Endodermal cell (in vitro differentiated cells): ENCODE measurements at regions not wholly inside any gene's neighbourhood (a gene's known extent, or its start where the extent isn't known, plus 50 kb on each side); places are given as distances from the start of the nearest gene placed in this dataset.

Experiments used
- DNase-seq: peaks from one replicate; pipeline ENCODE4 v3.0.0-alpha.2; 2017
- H3K27ac ChIP-seq: 2 replicates; pipeline ENCODE4 v1.5.1; 2013; ENCODE audit warnings: mild to moderate bottlenecking, low read depth, low read length, moderate library complexity
- H3K27me3 ChIP-seq: 2 replicates; pipeline ENCODE4 v1.6.1; 2013; ENCODE audit warnings: mild to moderate bottlenecking, low read length, moderate library complexity; ENCODE audit not compliant: insufficient read depth, control insufficient read depth, poor library complexity, severe bottlenecking
- H3K36me3 ChIP-seq: 2 replicates; pipeline ENCODE4 v1.7.0; 2013; ENCODE audit warnings: mild to moderate bottlenecking, low read length, moderate library complexity; ENCODE audit not compliant: control insufficient read depth, insufficient read depth
- H3K4me1 ChIP-seq: one replicate; pipeline ENCODE4 v1.7.0; 2013; ENCODE audit warnings: low read length; ENCODE audit not compliant: control insufficient read depth, insufficient read depth
- H3K4me3 ChIP-seq: 2 replicates; pipeline ENCODE4 v1.5.1; 2013; ENCODE audit warnings: mild to moderate bottlenecking, low read length, moderate library complexity
- H3K9ac ChIP-seq: 2 replicates; pipeline ENCODE4 v1.6.1; 2013; ENCODE audit warnings: mild to moderate bottlenecking, low read length, moderate library complexity; ENCODE audit not compliant: poor library complexity, severe bottlenecking; ENCODE audit errors: extremely low read depth
- H3K9me3 ChIP-seq: 2 replicates; pipeline ENCODE4 v1.6.1; 2013; ENCODE audit warnings: mild to moderate bottlenecking, low read length, moderate library complexity; ENCODE audit not compliant: control insufficient read depth
- H3K27ac Mint-ChIP-seq: 2 replicates; pipeline ENCODE4 v1.8.0; 2020; ENCODE audit warnings: mixed read lengths
- H3K27me3 Mint-ChIP-seq: 2 replicates; pipeline ENCODE4 v1.8.0; 2021; ENCODE audit warnings: mild to moderate bottlenecking, mixed read lengths; ENCODE audit not compliant: insufficient read depth
- H3K36me3 Mint-ChIP-seq: 2 replicates; pipeline ENCODE4 v1.8.0; 2020; ENCODE audit warnings: low read depth, mixed read lengths
- H3K4me1 Mint-ChIP-seq: 2 replicates; pipeline ENCODE4 v1.8.0; 2020; ENCODE audit warnings: mixed read lengths
- H3K4me3 Mint-ChIP-seq: 2 replicates; pipeline ENCODE4 v1.8.0; 2020; ENCODE audit warnings: mild to moderate bottlenecking, moderate library complexity, mixed read lengths
- H3K9me3 Mint-ChIP-seq: 2 replicates; pipeline ENCODE4 v1.8.0; 2020; ENCODE audit warnings: mild to moderate bottlenecking, mixed read lengths
- CTCF ChIP-seq: fragments of 200-600 bp; sonication (generic); conservative IDR thresholded peaks from 2 replicates; pipeline ENCODE4 v1.5.0; 2021; ENCODE audit warnings: antibody characterized with exemption, mild to moderate bottlenecking
- WGBS, 2 experiments: methylation state at CpG; one replicate each; pipeline versions ENCODE4 v1.1.5 to v1.1.7; 2013; ENCODE audit warnings: missing lambda C conversion rate in 2 of 2, mixed read lengths in 1 of 2; ENCODE audit not compliant: insufficient coverage in 1 of 2, insufficient read length in 1 of 2; 5-methylcytosine and 5-hydroxymethylcytosine counted together

DNA sequence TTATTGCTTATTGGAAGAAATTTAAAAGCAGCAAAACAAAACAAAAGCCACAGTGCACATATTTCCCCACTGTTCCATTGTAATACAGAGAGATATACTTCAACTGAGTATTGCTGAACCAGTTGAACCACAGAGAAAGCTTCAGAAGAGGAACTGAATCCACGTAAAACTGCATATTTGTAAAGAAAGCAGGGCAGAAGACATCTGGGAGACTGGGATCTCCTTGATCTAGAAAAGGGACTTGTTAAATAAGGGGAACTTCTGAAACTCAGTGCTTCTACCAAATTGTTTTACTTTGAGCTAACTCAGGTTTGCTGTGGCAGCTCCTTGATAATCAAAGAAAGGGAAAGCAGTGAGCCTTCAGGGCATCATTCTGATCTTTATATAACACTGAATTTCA is 411.1 kb upstream of the MDGA2 start:
- WGBS, 2 experiments: 91 to 98% methylated on average over 1 of the region's 1 CpG
- H3K9me3 Mint-ChIP-seq: no peaks in the 10 kb centered on the region
- H3K4me3 Mint-ChIP-seq: no peak overlapping the region
- Histone ChIP-seq H3K36me3 (no peaks in the 10 kb centered on the region), H3K9me3 (no peaks in the 10 kb centered on the region), H3K9ac (no peak overlapping the region), H3K27me3 (no peaks in the 10 kb centered on the region), H3K27ac (no peak overlapping the region), H3K4me3 (no peak overlapping the region), H3K4me1 (no peaks in the 10 kb centered on the region)
- no peaks in the 10 kb centered on the region for H3K36me3 Mint-ChIP-seq
- no peak overlapping the region for H3K27ac Mint-ChIP-seq
- H3K27me3 Mint-ChIP-seq: no peaks in the 10 kb centered on the region
- DNase-seq: no peak
- peaks cover 6% of the 10 kb centered on the region for H3K4me1 Mint-ChIP-seq
- TF ChIP-seq CTCF: no peak

DNA sequence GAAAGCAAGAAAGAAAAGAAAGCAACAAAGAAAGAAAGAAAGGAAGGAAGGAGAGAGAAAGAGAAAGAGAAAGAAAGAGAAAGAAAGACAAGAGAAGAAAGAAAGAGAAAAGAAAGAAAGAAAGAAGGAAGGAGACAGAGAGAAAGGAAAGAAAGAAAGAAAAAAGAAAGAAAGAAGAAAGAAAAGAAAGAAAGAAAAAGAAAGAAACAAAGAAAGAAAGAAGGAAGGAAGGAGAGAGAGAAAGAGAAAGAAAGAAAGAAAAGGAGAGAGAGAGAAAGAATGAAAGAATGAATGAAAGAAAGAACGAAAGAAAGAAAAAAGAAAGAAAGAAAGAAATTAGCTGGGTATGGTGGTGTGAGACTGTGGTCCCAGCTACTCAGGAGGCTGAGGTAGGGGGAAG is 400.1 kb upstream of the MDGA2 start:
- no peak for DNase-seq
- TF ChIP-seq CTCF: no peak

GRCh38 chr14:48052973-48053372 is 377.6 kb upstream of the MDGA2 start:
- H3K27me3 Mint-ChIP-seq: no peaks in the 10 kb centered on the region

More for the DNA sequence above, 400.1 kb upstream of the MDGA2 start:
- H3K9me3 Mint-ChIP-seq: no peaks in the 10 kb centered on the region
- no peak overlapping the region for H3K27ac Mint-ChIP-seq
- Histone ChIP-seq H3K9me3 (no peaks in the 10 kb centered on the region), H3K4me3 (no peak overlapping the region), H3K4me1 (no peaks in the 10 kb centered on the region), H3K27ac (no peak overlapping the region), H3K36me3 (no peaks in the 10 kb centered on the region), H3K27me3 (no peaks in the 10 kb centered on the region), H3K9ac (no peak overlapping the region)
- no peaks in the 10 kb centered on the region for H3K27me3 Mint-ChIP-seq
- no peaks in the 10 kb centered on the region for H3K4me1 Mint-ChIP-seq
- no peak overlapping the region for H3K4me3 Mint-ChIP-seq
- WGBS, 2 experiments: 85 to 100% methylated on average over 1 of the region's 1 CpG
- H3K36me3 Mint-ChIP-seq: no peaks in the 10 kb centered on the region

More at GRCh38 chr14:48052973-48053372, 377.6 kb upstream of the MDGA2 start:
- Histone ChIP-seq H3K9ac (no peak overlapping the region), H3K4me3 (no peak overlapping the region), H3K9me3 (no peaks in the 10 kb centered on the region), H3K27me3 (no peaks in the 10 kb centered on the region), H3K27ac (no peak overlapping the region), H3K4me1 (no peaks in the 10 kb centered on the region), H3K36me3 (no peaks in the 10 kb centered on the region)
- H3K36me3 Mint-ChIP-seq: no peaks in the 10 kb centered on the region
- no peak for DNase-seq
- H3K9me3 Mint-ChIP-seq: no peaks in the 10 kb centered on the region
- H3K27ac Mint-ChIP-seq: no peak overlapping the region
- peaks cover 6% of the 10 kb centered on the region for H3K4me1 Mint-ChIP-seq
- no peak overlapping the region for H3K4me3 Mint-ChIP-seq
- TF ChIP-seq CTCF: no peak
- whole genome bisulfite sequencing, 2 experiments: 75 to 79% methylated on average over 1 of the region's 1 CpG
